Renal cortical epithelial cell (primary cell): ENCODE measurements at regions not wholly inside any gene's neighbourhood (a gene's known extent, or its start where the extent isn't known, plus 50 kb on each side); places are given as distances from the start of the nearest gene placed in this dataset.

Experiments
- DNase-seq: peaks from one replicate; pipeline ENCODE4 v3.0.0-alpha.2; 2011; ENCODE audit warnings: low read depth

DNA sequence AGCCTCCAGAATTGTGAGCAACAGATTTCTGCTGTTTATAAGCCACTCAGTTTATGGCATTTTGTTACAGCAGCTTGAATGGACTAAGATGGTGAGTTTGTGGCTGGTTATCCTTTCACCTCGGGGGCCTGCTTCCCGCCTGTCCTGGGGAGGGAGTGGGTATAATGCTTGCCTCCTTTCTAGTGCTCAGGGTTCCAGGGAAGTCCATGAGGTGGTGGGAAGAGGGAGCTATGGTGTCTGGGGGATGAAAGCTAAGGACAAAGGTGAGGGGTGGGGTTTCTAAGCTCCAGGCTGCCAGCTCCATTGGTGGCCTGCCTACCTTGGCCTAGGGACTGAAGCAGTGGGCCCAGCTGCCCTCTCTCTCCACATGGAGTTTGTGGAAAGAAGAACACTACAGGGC is 50.2 kb upstream of the SDK2 start:
- DNase-seq, result no peak

DNA sequence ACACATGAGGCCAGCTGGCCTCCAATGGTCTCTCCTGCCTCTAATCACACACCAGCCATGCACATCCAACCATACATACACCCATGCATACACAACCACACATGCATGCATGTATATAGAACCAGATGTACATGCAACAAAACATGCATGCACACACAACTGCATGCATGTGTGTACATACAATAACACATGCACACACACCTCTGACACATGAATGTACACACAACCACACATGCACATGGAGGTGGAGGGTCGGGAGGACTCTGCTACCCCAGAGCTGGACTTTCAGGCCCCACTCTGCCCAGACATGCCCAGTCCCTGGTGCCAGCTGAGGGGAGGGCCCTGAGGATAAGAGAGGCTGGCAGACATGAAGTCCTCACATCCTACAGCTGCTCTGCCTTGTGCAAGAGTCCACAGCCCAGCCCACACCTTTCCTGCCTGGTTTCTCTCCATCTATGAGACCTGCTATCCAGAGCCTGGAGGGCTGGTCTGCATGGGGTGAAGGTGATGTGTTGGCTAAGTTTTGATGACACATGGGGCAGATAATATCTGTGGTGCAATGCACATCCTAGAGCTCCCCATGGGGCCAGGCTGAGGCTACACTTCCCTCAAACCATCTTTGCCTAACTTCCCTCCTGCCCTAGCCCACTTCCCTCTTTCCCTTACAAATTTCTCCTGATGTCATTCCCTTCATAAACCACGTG is 50.9 kb upstream of the SDK2 start:
- no peak for DNase-seq

DNA sequence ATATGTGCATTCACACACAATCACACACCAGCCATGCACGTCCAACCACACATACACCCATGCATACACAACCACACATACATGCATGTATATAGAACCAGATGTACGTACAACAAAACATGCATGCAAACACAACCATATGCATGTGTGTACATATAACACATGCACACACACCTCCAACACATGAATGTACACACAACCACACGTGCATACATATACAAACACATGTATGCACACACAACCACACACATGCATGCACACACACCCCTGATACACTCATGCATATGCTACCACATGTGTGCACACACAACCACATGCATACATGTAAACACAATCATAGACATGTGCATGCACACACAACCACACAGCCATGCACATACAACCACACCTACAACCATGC is 52.0 kb upstream of the SDK2 start:
- no peak for DNase-seq

DNA sequence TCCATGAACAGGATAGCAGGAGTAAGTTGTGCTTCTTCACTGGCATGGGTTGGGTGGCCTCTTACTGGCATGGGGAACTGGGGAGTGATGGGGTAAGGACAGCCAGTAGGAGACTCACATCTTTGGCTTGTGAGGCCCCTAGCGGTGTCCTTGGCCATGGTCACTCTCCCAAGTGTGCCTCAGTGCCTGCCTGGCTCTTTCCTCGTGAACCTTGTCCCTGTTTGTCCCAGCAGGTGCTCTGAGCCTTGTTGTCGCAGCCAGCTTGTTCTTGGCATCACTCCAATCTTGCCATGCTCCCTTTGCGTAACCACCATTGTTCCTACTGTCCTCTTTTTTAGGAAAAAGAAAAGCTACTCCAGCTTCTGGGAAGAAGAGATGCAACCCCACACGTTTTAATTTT is 53.6 kb upstream of the SDK2 start:
- no peak for DNase-seq

DNA sequence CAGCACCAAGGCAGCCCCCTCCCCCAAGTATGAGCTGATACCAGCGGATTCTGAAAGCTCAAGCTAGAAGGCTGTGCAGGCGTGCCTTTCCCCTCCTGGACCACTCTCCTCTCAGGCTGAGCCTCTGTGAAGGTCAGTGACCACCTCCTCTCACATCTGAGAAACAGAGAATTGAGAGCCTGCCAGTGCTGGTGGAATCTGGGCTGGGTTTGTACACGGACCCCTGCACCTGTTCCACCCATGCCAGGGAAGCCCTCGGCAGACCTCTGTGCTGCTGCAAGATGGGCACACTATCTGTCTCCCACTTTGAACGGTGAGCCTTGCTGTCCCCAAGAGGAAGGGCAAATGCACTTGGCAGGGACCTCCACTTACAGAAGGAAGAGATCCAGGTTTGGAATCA is 54.7 kb upstream of the SDK2 start:
- no peak for DNase-seq

DNA sequence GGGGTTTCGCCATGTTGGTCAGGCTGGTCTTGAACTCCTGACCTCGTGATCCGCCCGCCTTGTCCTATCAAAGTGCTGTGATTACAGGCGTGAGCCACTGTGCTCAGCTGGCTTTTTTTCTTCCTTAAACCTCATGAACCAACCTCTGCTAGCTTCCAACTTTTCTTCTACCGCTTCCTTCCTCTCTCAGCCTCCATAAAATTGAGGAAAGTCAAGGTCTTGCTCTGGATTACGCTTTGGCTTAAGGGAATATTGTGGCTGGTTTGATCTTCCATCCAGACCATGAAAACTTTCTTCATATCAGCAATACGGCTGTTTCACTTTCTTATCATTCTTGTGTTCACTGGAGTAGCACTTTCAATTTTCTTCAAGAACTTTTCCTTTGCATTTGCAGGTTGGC is 57.5 kb upstream of the SDK2 start:
- no peak for DNase-seq

DNA sequence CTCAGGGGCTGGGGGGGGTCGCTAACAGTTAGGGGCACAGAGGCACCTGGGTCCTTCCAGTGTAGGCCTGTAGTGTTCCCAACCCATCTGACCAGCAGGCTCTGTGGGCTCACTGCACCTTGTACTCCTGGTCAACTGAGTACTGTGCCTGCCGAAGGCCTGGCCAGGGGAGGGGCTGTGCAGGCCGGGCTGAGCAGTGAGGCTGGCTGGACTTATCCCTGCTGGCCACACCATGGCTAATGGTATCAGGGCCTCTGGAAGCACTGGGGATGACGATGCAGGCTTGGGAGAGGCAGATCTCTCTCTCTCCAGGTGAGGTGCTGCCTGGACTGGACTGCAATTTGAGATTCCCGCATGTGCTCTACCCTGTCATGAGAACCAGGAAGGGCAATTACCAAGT is 58.9 kb upstream of the SDK2 start:
- DNase-seq, result no peak

DNA sequence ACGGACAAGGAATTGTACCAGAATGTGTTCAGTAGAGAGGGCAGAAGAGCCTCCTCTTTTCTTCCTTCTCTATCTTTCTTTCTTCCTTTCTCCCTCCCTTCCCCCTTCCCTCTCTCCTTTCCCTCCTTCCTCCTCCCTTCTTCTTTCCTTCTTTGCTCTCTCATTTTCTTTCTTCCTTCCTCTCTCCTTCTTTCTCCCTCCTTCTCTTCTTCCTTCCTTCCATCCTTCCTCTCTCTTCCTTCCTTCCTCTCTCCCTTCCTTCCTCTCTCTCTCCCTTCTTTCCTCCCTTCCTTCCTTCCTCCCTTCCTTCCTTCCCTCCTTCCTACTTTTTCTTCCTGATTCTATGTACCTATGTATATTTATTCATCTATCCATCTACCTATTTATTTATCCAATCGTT is 59.7 kb upstream of the SDK2 start:
- no peak for DNase-seq

DNA sequence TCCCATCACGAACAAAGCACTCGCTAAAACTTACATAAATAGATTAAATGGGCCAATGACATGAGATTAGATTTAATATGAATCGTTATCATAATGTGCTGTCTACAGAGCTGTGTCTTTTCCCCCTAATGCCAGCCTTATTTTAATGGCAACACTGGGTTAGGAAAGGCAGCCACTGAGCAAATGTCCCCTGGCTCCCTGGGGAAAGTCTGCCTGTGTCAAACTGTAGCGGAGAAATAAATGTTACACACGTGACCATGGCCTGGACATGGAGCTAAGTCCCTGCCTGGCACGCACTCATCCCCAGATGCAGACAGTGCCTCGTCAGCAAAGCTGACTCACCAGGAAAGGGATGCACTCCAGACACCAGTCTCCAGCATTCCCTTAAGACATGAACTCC is 61.3 kb upstream of the SDK2 start:
- peak; percentile 31 for DNase-seq

DNA sequence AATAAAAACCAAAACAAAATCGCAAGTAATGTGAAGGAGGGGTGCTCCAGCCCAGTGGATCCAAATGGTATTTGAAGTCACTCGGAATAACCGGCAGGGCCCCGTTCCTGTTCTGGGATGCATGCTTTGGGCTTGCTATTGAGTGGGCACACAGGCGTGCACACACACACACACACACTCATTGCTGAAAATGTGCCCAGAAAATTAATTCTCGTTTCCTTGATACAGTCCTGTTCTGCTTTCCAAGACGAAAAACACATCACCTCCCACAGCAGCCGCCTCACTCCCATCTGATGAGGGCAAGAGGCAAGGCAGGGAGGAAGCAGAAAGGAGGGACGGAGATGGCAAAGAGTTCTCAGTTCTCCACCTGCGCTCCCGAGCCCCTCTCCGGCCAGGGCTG is 62.2 kb upstream of the SDK2 start:
- no peak for DNase-seq

DNA sequence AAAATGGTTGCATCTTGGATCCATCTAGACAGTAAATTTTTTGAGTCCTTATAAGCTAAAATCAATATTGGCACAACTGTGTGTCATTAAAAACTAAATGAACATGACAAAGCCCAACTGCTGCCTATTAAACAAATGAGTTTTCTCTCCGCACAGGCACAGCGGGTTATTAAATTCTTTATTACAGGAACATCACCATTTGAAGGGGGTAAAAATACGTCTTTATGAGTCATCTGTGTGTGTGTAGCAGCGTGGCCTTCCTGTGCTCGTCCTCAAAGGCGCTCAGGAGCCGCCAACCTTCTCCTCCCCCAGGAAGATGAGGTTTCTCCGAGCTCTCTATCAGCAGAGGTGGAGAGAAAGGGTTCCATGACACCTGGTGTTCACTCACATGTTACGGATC is 62.6 kb upstream of the SDK2 start:
- no peak for DNase-seq

DNA sequence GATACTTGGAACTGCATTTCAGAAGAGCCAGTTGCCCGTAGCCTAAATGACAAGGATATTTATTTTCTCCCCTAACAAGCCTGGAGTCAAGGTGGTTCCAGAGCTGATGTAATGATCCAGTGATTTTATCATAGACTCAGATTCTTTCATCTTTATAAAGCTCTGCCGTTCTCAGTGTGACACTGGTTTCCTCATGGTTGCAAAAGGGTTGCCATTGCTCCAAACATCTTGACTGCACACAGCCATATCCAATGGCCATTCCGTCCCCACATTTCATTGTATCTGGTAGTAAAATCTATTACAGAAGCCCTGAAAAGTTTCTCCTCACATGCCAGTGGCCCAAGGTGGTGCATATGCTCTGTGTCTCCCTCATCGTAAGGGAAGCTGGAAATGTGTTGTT is 63.1 kb upstream of the SDK2 start:
- no peak for DNase-seq

DNA sequence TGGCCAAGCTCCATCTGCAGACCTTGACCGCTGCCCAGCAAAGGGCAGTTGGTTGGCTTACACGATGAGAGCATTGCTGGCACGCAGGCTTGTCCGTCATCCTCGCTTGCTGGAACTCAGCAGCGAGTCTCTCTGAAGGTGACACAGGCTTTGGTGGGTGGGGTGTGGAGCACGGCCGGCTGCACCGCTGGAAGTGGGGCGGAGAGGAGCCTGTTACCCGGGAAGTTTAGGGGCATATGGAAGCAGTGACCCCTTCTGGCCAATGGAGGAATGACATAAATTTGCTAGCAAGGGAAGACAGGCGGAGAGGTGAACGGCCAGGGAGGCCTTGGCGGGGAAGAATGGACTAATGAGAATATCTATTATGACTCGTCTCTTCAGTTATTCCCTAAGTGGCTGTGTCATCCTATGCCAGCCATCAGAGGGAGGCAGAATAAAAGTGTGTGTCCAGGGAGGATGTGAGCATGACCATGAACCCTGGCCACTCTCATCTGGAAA is 65.9 kb upstream of the SDK2 start:
- peak; percentile 39 for DNase-seq

DNA sequence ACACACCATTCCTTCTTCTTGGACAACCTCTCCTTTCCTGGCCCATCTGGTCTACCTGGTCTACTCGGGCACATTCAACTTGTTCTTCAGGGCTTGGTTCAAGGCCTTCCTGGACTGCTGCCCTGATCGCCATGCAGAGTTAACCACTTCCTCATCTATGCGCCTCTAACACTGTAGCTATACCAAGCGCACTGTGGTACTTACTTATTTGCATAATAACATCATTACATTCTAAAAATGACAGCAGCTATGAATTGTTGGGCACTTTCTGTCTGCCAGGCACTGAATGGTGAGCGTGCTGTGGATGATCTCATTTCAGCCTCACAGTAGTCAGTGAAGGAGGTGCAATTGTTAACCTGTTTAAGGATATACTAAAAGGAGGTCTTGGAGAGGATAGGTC is 66.9 kb upstream of the SDK2 start:
- no peak for DNase-seq

DNA sequence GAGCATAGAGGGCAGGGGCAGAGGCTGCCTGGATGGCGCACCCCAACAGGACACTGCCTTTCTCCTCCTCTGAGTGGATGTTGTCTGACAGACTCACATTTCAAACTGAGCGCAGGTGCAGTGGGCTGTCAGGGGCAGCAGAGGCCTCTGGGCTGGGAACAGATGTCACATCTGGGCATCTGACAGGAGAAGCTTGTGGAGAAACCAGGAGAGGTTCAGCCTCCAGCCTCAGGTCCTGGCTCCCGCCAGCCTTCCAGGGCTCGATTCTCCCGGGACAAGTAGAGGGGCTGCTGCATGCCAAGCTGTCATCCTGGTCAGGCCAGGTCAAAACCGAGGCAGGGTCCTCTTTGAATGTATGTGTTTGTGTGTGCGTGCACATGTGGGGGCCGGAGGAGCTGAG is 67.7 kb upstream of the SDK2 start:
- DNase-seq, result no peak

DNA sequence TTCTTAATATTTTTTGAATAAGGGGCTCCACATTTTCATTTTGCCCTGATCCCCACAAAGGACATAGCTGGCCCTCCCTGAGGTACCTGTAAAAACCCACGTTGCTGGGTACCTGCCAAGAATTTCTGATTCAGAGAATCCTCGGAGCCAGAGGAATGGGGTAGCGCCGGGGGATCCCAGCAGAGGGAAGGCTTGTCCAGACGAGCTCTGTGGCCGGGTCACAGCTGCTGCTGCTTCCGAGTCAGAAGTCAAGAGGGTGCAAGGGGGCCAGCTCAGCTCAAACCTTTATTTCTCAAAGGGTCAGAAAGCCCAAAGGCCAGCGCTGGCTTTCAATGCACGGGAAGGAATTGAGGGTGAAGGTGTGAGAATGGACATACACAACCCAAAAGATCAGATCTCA is 68.9 kb upstream of the SDK2 start:
- no peak for DNase-seq

DNA sequence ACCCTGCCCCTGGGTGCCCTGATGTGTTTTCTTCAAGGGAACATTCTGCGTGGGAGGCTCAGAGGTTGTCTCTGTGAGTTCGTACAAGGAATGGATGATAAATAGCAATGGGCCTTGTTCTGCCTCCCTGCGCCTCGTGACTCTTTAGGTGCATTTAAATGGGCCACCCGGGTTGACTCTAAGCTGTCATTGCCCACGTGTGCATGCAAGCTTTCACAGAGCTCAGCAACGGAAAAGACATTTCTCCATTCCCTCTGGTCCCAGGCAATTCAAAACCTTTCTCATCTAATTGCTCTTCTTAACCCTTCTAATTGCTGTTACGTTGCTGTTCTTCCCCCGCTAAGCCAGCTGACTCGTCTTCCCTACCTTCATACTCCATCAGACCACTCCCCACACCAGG is 71.5 kb upstream of the SDK2 start:
- DNase-seq, result no peak

DNA sequence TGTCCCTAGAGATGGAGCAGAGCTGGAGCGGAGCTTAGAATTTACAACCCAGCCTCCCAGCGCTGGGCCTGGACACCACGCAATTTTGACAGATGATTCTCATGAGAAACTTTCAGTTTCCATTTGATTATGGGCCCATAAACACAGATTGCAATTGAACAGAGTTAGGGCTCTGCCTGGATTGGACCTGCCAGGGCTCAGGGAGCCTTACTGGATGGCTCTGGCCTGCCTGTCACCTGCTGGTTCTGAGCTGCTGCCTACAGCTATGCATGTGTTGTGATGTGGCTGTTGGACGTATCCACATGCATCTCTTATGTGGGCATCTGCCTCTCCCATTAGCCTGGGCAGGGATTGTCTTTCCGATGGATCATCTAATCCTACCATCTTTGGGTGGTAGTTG is 73.4 kb upstream of the SDK2 start:
- DNase-seq, result no peak

DNA sequence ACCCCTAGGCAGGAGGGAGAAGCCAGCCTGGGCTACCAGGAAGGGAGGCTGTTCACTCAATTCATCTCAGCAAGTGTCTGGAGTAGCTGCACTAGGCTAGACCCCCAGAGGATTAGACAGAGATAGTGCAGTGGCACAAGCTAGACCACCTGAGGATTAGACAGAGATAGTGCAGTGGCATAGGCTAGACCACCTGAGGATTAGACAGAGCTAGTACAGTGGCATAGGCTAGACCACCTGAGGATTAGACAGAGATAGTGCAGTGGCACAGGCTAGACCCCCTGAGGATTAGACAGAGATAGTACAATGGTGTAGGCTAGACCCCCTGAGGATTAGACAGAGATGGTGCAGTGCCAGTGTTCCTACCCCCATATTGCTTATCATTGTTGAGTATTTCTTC is 74.1 kb upstream of the SDK2 start:
- no peak for DNase-seq

DNA sequence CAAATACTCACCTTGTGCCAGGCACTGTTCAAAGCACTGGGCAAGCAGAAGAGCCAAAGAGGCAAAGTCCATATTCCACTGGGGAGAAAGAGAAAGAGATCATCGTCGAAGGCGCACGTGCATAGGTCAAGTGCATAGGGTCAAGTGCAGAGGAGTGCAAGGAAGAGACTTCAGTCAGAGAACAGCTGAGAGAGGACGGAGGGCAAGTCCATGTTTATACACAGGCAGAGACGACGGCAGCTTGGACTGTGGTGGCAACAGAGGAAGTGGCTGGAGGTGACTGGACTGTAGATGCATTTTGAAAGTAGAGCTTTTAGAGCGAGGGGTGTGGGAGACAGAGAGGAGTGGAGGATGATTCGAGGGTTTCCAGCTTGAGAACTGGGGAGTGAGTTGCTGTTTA is 74.7 kb upstream of the SDK2 start:
- DNase-seq, result no peak

DNA sequence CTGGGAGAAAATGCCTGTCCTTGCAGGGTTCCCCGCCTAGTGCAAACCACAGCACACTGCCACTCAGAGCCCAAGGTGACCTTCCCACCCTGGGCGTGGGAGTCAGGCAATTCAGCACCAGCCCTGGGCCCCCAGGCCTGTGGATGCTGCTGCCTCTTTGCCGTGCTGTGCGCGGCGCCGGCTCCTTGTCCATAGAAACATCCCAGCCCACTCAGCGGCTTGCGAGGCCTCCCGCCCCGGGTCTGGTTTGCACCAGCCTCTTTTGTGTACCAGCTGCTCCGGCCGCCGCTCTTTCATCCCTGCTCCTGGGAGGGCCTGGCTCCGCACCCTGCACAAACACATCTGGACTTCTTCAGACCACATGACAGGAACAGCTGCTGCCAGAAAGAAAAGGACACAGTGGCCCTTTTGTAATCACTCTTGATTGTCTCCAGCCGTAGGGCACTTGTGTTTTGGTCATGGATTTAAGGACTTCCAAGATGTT is 75.4 kb upstream of the SDK2 start:
- DNase-seq, result no peak

DNA sequence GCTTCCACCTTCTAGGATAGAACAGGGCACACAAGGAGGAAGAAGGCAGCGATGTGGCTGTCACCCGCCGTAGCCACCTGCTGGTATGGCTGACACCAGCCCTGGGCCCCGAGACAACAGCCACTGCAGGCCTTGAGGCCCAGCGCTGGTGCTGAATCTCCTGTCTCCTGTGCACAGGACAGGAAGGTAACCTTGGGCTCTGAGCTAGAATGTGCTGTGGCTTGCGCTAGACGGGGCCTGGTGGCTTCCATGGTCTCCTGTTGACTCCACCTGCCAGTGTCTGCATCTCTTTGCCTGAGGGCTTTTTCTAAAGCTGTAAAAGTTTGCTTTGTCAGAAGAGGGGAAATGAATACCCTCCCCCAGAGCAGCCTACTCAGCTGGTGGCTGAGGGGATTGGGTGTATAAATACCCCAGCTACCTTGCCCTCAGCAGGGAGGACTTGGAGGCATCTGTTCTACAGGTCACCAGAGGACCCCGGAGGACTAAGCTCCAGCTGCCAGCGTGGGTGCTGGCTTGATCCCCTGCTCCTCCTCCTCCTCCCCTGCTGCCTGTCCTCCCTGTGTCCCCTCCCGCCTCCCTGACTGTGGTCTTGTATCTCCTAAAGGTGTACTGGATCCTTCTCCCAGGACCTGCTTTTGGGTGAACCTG is 76.1 kb upstream of the SDK2 start:
- no peak for DNase-seq

DNA sequence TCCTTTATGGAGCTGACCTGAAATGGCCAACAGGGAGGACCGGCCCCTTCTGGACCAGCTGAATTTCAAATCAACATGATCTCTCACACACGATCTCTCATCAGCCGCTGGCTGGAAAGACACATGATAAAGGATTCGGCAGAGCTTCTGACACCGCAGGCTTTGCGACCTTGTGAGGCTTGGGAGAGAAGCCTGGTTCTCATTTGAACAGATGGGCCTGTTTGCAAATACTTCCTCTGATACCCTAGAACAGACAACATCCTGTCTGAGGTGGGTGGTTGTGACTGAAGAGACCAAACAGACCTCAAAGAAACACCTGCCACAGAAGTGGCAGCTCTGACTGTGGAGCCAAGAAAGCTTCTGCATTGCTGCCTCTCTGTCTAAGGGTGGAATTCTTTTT is 77.9 kb upstream of the SDK2 start:
- DNase-seq, result no peak

DNA sequence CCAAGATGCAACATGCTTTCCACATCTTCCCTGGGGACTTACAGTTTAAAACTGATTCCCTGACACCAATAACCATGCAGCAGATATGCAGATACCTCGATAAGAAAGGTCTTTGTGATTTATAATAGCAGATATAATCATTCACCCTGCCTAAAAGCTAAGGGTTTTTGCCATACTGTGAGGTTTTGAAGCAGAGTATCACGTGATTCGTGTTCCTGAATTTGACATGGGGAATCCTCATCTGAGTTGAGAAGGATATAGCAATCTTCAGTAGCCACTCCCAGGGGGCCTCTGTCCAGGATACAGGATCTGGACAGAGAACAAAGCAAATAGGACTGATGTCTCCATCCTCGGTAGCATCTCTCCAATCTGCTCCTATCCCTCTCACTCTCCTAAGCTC is 79.1 kb upstream of the SDK2 start:
- no peak for DNase-seq
